Activated naive CD8-positive, alpha-beta T cell treated with anti-CD3 and anti-CD28 coated beads, Interleukin-2, amount 10 ng/mL, durations not matched to agents 7 days and 5 days (primary cell): ENCODE measurements at regions not wholly inside any gene's neighbourhood (a gene's known extent, or its start where the extent isn't known, plus 50 kb on each side); places are given as distances from the start of the nearest gene placed in this dataset.
A peak's percentile ranks its signal among the peaks of the same experiment; 100 is the strongest.
"Not testable (repeated sequence)": the region's sequence is repeated elsewhere in the genome, so short reads cannot be mapped to it uniquely, and the experiment has no call there.

Experiments used
- ATAC-seq: fragments of 150-1000 bp; cut with Tn5 transposase; one replicate; pipeline ENCODE4 v1.10.0; 2021; ENCODE audit warnings: low read depth, moderate library complexity
- POLR2A ChIA-PET: fragments of 350-600 bp; sonication (Branson Sonifier 250); formaldehyde crosslinking; loops from one replicate; lab custom pipeline; 2021; ENCODE audit warnings: antibody characterized with exemption; lab: Charles Lee
- DNase-seq: peaks from one replicate; pipeline ENCODE4 v3.0.0; 2021
- H3K27ac Mint-ChIP-seq: one replicate; pipeline ENCODE4 v1.8.0; 2022; ENCODE audit warnings: mild to moderate bottlenecking, mixed read lengths
- H3K27me3 Mint-ChIP-seq: one replicate; pipeline ENCODE4 v1.8.0; 2022; ENCODE audit warnings: mild to moderate bottlenecking, moderate library complexity, mixed read lengths
- H3K36me3 Mint-ChIP-seq: one replicate; pipeline ENCODE4 v1.8.0; 2021; ENCODE audit warnings: mild to moderate bottlenecking, mixed read lengths
- H3K4me1 Mint-ChIP-seq: one replicate; pipeline ENCODE4 v1.8.0; 2021; ENCODE audit warnings: mixed read lengths
- H3K4me3 Mint-ChIP-seq: one replicate; pipeline ENCODE4 v1.8.0; 2022; ENCODE audit warnings: mild to moderate bottlenecking, moderate library complexity, mixed read lengths
- H3K9me3 Mint-ChIP-seq: one replicate; pipeline ENCODE4 v1.8.0; 2021; ENCODE audit warnings: mixed read lengths

DNA sequence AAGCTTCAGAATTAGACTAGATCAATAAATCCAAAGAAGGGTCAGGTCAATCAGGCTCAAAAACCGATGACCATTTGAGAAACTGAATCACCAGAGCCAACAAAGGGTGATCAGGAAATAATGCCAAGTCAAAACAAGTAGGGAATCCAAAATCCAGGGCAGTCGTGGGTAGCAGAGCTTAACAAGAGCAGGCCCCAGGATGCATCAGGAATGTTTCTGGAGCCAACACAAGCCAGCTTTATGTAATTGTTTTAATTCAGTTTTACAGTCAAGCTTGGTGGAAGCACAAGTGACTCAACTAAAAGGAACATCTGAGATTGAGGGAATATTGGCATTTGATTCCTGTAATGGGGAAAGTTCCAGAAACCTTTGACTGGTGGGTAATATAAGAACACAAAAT is 237.9 kb upstream of the EDA2R start:
- Mint-ChIP-seq H3K4me1 (no peaks in the 10 kb centered on the region), H3K27me3 (no peaks in the 10 kb centered on the region), H3K9me3 (no peaks in the 10 kb centered on the region), H3K36me3 (no peaks in the 10 kb centered on the region), H3K4me3 (no peak overlapping the region), H3K27ac (no peak overlapping the region)
- ATAC-seq (no peak), DNase-seq (no peak)
- POLR2A ChIA-PET: no interaction called here

GRCh38 chrX:66872771-66873170 is 233.9 kb upstream of the EDA2R start:
- Mint-ChIP-seq H3K27ac (no peak overlapping the region), H3K9me3 (no peaks in the 10 kb centered on the region), H3K4me3 (no peak overlapping the region), H3K36me3 (no peaks in the 10 kb centered on the region), H3K27me3 (no peaks in the 10 kb centered on the region), H3K4me1 (no peaks in the 10 kb centered on the region)
- ATAC-seq (no peak), DNase-seq (no peak)
- POLR2A ChIA-PET: no interaction called here

- DNase-seq (no peak), ATAC-seq (no peak)
- POLR2A ChIA-PET: no interaction called here
- Mint-ChIP-seq H3K36me3 (no peaks in the 10 kb centered on the region), H3K4me3 (no peak overlapping the region), H3K27me3 (no peaks in the 10 kb centered on the region), H3K27ac (no peak overlapping the region), H3K4me1 (no peaks in the 10 kb centered on the region), H3K9me3 (peaks cover 7% of the 10 kb centered on the region)
Observed at GRCh38 chrX:66863721-66864120, 224.8 kb upstream of the EDA2R start.

GRCh38 chrX:66833426-66833825 is 194.5 kb upstream of the EDA2R start:
- POLR2A ChIA-PET: interaction anchor here (0.5 kb wide), 1 partner anchor 1754 kb away, joined by 3 read pairs; no protein-coding TSS in a partner anchor
- Mint-ChIP-seq H3K36me3 (no peaks in the 10 kb centered on the region), H3K9me3 (peaks cover 2% of the 10 kb centered on the region), H3K27ac (no peak overlapping the region), H3K4me3 (no peak overlapping the region), H3K27me3 (no peaks in the 10 kb centered on the region), H3K4me1 (no peaks in the 10 kb centered on the region)
- ATAC-seq: no peak
- DNase-seq: no peak

DNA sequence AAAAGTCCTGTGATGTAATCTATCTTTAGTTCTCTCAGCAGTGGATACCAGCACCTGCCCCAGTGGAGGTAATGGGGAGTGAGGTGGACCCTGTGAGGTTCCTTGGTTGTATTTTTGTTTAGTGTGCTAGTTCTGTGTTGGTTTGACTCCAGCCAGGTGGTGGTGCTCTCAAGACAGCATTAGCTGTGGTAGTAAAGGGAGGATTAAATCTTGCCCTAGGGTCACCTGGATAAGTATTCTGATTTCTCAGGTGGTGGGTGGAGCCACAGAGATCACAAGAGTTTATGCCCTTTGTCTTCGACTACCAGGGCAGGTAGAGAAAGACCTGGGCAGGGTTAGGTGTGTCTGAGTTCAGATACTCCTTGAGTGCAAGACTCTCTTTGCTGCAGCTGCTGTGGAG is 176.3 kb upstream of the EDA2R start:
- no peaks in the 10 kb centered on the region for H3K4me1 Mint-ChIP-seq
- DNase-seq: no peak
- no peak for ATAC-seq
- H3K4me3 Mint-ChIP-seq: no peak overlapping the region
- peaks cover 1% of the 10 kb centered on the region for H3K9me3 Mint-ChIP-seq
- POLR2A ChIA-PET: no interaction called here
- no peaks in the 10 kb centered on the region for H3K36me3 Mint-ChIP-seq
- H3K27me3 Mint-ChIP-seq: no peaks in the 10 kb centered on the region
- H3K27ac Mint-ChIP-seq: no peak overlapping the region

- H3K4me3 Mint-ChIP-seq, POLR2A ChIA-PET, H3K9me3 Mint-ChIP-seq, H3K4me1 Mint-ChIP-seq, ATAC-seq, H3K36me3 Mint-ChIP-seq, DNase-seq, H3K27ac Mint-ChIP-seq, H3K27me3 Mint-ChIP-seq: not testable (repeated sequence)
Observed at GRCh38 chrX:66794514-66794913, 155.6 kb upstream of the EDA2R start.

DNA sequence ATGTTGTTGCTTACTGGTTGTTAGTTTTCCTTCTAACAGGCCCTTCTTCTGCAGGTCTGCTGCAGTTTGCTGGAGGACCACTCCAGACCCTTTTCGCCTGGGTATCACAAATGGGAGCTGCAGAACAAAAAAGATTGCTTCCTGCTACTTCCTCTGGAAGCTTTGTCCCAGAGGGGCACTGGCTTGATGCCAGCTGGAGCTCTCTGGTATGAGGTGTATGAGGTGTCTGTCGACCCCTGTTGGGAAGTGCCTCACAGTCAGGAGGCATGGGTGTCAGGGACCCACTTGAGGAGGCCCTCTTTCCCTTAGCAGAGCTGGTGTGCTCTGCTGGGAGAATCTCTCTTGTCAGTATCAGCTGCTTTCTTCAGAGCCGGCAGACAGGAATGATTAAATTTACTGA is 127.4 kb upstream of the EDA2R start:
- H3K36me3 Mint-ChIP-seq: no peaks in the 10 kb centered on the region
- no peak overlapping the region for H3K4me3 Mint-ChIP-seq
- peaks cover 2% of the 10 kb centered on the region for H3K27me3 Mint-ChIP-seq
- H3K4me1 Mint-ChIP-seq: no peaks in the 10 kb centered on the region
- no peak overlapping the region for H3K27ac Mint-ChIP-seq
- DNase-seq (no peak), ATAC-seq (no peak)
- peaks cover 2% of the 10 kb centered on the region for H3K9me3 Mint-ChIP-seq
- POLR2A ChIA-PET: no interaction called here

DNA sequence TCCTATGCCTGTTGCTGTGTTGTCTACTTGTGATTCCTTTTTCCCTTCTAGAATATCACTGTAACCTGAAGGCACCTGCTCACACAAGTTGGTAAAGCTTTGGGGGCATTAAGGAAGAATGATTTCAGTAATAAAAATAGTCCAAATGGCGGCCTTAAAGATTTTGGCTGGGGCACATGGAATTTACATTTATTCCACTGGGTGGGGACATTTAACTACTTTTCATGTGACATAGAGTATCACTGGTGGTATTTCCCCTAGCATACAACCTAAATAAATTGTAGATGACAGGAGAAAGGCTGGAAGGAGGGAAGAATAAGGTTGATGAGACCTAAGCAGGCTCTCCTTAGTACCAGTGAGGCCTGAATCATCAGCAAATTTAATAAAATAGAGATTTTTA is 121.8 kb upstream of the EDA2R start:
- POLR2A ChIA-PET: no interaction called here
- no peak overlapping the region for H3K4me3 Mint-ChIP-seq
- H3K27ac Mint-ChIP-seq: no peak overlapping the region
- no peak for ATAC-seq
- peaks cover under 1% of the 10 kb centered on the region for H3K9me3 Mint-ChIP-seq
- peaks cover 2% of the 10 kb centered on the region for H3K27me3 Mint-ChIP-seq
- H3K36me3 Mint-ChIP-seq: no peaks in the 10 kb centered on the region
- H3K4me1 Mint-ChIP-seq: no peaks in the 10 kb centered on the region
- no peak for DNase-seq

GRCh38 chrX:66756717-66757116 is 117.8 kb upstream of the EDA2R start:
- H3K36me3 Mint-ChIP-seq: no peaks in the 10 kb centered on the region
- no peak for DNase-seq
- H3K9me3 Mint-ChIP-seq: no peaks in the 10 kb centered on the region
- no peaks in the 10 kb centered on the region for H3K4me1 Mint-ChIP-seq
- H3K27me3 Mint-ChIP-seq: no peaks in the 10 kb centered on the region
- POLR2A ChIA-PET: no interaction called here
- H3K27ac Mint-ChIP-seq: no peak overlapping the region
- H3K4me3 Mint-ChIP-seq: no peak overlapping the region
- ATAC-seq: no peak

GRCh38 chrX:66751136-66751782 is 112.4 kb upstream of the EDA2R start:
- POLR2A ChIA-PET: no interaction called here
- Mint-ChIP-seq H3K27me3 (no peaks in the 10 kb centered on the region), H3K4me1 (no peaks in the 10 kb centered on the region), H3K36me3 (no peaks in the 10 kb centered on the region), H3K4me3 (no peak overlapping the region), H3K27ac (no peak overlapping the region), H3K9me3 (peaks cover 2% of the 10 kb centered on the region)
- DNase-seq (no peak), ATAC-seq (no peak)

DNA sequence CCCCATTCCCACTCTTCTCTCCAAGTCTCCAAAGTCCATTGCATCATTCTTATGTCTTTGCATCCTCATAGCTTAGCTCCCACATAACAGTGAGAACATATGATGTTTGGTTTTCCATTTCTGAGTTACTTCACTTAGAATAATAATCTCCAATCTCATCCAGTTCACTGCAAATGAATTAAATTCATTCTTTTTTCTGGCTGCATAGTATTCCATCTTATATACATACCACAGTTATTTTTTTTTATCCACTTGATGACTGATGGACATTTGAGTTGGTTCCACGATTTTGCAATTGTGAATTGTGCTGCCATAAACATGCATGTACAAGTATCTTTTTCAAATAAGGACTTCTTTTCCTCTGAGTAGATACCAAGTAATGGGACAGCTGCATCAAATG is 105.6 kb upstream of the EDA2R start:
- DNase-seq, H3K4me1 Mint-ChIP-seq, H3K27ac Mint-ChIP-seq, ATAC-seq, H3K4me3 Mint-ChIP-seq, H3K27me3 Mint-ChIP-seq, H3K9me3 Mint-ChIP-seq, POLR2A ChIA-PET, H3K36me3 Mint-ChIP-seq: not testable (repeated sequence)

DNA sequence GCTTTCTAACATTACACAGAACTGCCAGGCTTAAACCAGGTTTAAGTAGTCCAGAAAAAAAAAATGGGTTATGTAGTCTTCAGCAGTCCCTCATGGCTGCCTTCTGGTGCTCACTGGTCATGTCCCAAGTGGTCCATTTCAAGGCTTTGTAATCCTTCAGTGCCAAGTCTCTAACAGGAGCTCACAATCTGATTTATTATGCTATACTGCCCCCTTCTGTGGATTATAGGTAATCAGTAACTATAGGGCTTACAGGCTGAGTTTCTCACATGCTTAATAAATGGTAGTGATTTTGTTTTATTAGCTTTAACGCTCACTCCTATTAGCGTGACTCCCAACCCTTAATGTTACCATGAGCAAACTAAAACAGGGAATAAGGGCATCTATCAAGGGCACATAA is 92.5 kb upstream of the EDA2R start:
- no peaks in the 10 kb centered on the region for H3K36me3 Mint-ChIP-seq

DNA sequence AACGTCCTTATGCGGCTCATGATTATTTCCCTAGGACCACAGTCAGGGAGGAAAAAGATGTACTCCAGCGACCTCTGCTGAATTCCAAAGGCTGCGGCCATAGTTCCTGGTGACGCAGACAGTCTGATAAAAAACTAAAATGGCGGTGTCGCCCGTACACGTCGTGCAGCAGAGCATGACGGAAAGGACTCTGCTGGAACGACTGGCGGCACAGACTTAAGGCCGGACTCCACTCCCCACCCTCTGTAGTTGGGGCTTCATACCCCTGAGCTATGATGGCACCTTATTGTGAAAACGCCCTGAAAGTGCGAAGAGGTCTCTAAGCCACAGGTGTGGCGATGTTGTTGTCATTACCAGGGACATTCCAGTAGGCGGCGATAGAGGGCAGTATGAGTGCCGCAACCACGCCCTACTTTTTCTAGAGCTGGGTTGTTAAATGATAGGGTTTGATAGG is 90.0 kb upstream of the EDA2R start:
- Mint-ChIP-seq H3K36me3 (no peaks in the 10 kb centered on the region), H3K9me3 (no peaks in the 10 kb centered on the region), H3K4me3 (peak overlapping the region; percentile 95), H3K27ac (peak overlapping the region; percentile 92), H3K4me1 (peaks cover 2% of the 10 kb centered on the region), H3K27me3 (no peaks in the 10 kb centered on the region)
- ATAC-seq (peak; percentile 95), DNase-seq (peak; percentile 57)
- POLR2A ChIA-PET: no interaction called here

More for the DNA sequence above, 92.5 kb upstream of the EDA2R start:
- H3K4me1 Mint-ChIP-seq: peaks cover 2% of the 10 kb centered on the region
- ATAC-seq: no peak
- no peaks in the 10 kb centered on the region for H3K9me3 Mint-ChIP-seq
- H3K4me3 Mint-ChIP-seq: no peak overlapping the region
- no peak for DNase-seq
- peaks cover 1% of the 10 kb centered on the region for H3K27me3 Mint-ChIP-seq
- POLR2A ChIA-PET: no interaction called here
- H3K27ac Mint-ChIP-seq: no peak overlapping the region

DNA sequence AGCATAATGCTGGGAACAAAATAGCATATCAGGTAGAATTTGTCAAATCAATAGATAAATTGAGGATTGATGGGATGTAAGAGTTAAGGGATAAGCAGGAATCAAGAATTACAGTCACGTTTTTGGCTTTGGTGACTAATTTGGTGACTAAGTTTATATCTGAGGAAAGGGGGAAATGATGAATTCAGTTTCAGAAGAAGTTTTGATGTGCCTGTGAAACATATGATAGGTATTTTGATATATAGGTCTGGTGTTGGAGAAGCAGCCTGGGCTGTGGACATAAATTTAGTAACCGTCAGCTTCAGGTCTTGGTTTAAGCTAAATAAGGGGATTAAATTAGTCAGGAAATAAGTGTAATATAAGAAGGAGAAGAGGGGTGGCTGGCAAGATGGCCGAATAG is 79.0 kb upstream of the EDA2R start:
- Mint-ChIP-seq H3K9me3 (peaks cover 2% of the 10 kb centered on the region), H3K4me1 (no peaks in the 10 kb centered on the region), H3K27ac (no peak overlapping the region), H3K36me3 (no peaks in the 10 kb centered on the region), H3K4me3 (no peak overlapping the region), H3K27me3 (peaks cover 5% of the 10 kb centered on the region)
- POLR2A ChIA-PET: no interaction called here
- DNase-seq: no peak
- no peak for ATAC-seq
